ENCODE measurements at regions not wholly inside any gene's neighbourhood (a gene's known extent, or its start where the extent isn't known, plus 50 kb on each side); places are given as distances from the start of the nearest gene placed in this dataset.

GRCh38 chr3:167884481-167884880 lies 149.0 kb downstream of the SERPINI1 start:
- Histone ChIP-seq H2AFZ (no peak overlapping the region), H3K27me3 (no peaks in the 10 kb centered on the region), H3K9me3 (ENCODE audit: low read depth) (no peaks in the 10 kb centered on the region), H3K79me2 (no peaks in the 10 kb centered on the region), H3K9me2 (replicated peaks; ENCODE audit: insufficient read depth) (no peaks in the 10 kb centered on the region), H3K4me1 (ENCODE audit: insufficient read depth) (no peaks in the 10 kb centered on the region), H3K4me3 (no peak overlapping the region), H3K4me2 (no peak overlapping the region), H3K27ac (no peak overlapping the region), H3K36me3 (replicated peaks; ENCODE audit: insufficient read depth, low read depth) (no peaks in the 10 kb centered on the region), H4K20me1 (ENCODE audit: insufficient read depth, poor library complexity, severe bottlenecking) (no peaks in the 10 kb centered on the region)
- TF ChIP-seq CTCF (IDR thresholded peaks at IDR 0.05; ENCODE audit: poor library complexity) (no peak), EZH2phosphoT487 (IDR thresholded peaks at IDR 0.05; ENCODE audit: low read depth, severe bottlenecking, unreplicated experiment) (no peak), EZH2 (IDR thresholded peaks at IDR 0.05; ENCODE audit: borderline replicate concordance) (no peak)
- DNase-seq (ENCODE audit: low spot score): no peak
- WGBS (ENCODE audit: low lambda C conversion rate, missing lambda C conversion rate): 75% methylated on average over 3 of the region's 3 CpGs

GRCh38 chr3:167883452-167883851 lies 147.9 kb downstream of the SERPINI1 start:
- Histone ChIP-seq H4K20me1 (ENCODE audit: insufficient read depth, poor library complexity, severe bottlenecking) (no peaks in the 10 kb centered on the region), H3K27ac (no peak overlapping the region), H3K4me1 (ENCODE audit: insufficient read depth) (no peaks in the 10 kb centered on the region), H3K4me2 (no peak overlapping the region), H3K36me3 (replicated peaks; ENCODE audit: insufficient read depth, low read depth) (no peaks in the 10 kb centered on the region), H2AFZ (no peak overlapping the region), H3K9me3 (ENCODE audit: low read depth) (no peaks in the 10 kb centered on the region), H3K79me2 (no peaks in the 10 kb centered on the region), H3K4me3 (no peak overlapping the region), H3K9me2 (replicated peaks; ENCODE audit: insufficient read depth) (no peaks in the 10 kb centered on the region), H3K27me3 (no peaks in the 10 kb centered on the region)
- 100% methylated on average over 1 of the region's 1 CpG for WGBS (ENCODE audit: low lambda C conversion rate, missing lambda C conversion rate)
- no peak for DNase-seq (ENCODE audit: low spot score)
- TF ChIP-seq EZH2phosphoT487 (IDR thresholded peaks at IDR 0.05; ENCODE audit: low read depth, severe bottlenecking, unreplicated experiment): no peak
- TF ChIP-seq CTCF (IDR thresholded peaks at IDR 0.05; ENCODE audit: poor library complexity): no peak
- no peak for TF ChIP-seq EZH2 (IDR thresholded peaks at IDR 0.05; ENCODE audit: borderline replicate concordance)

- Histone ChIP-seq H3K27me3 (no peaks in the 10 kb centered on the region), H4K20me1 (ENCODE audit: insufficient read depth, poor library complexity, severe bottlenecking) (no peaks in the 10 kb centered on the region), H3K36me3 (replicated peaks; ENCODE audit: insufficient read depth, low read depth) (no peaks in the 10 kb centered on the region), H2AFZ (no peak overlapping the region), H3K9me3 (ENCODE audit: low read depth) (no peaks in the 10 kb centered on the region), H3K4me2 (peak overlapping the region; percentile 25), H3K79me2 (no peaks in the 10 kb centered on the region), H3K4me3 (no peak overlapping the region), H3K27ac (no peak overlapping the region), H3K9me2 (replicated peaks; ENCODE audit: insufficient read depth) (no peaks in the 10 kb centered on the region), H3K4me1 (ENCODE audit: insufficient read depth) (no peaks in the 10 kb centered on the region)
- peak; percentile 64 for DNase-seq (ENCODE audit: low spot score)
- TF ChIP-seq EZH2 (IDR thresholded peaks at IDR 0.05; ENCODE audit: borderline replicate concordance) (no peak), EZH2phosphoT487 (IDR thresholded peaks at IDR 0.05; ENCODE audit: low read depth, severe bottlenecking, unreplicated experiment) (no peak), CTCF (IDR thresholded peaks at IDR 0.05; ENCODE audit: poor library complexity) (peak; percentile 80)
- 0% methylated on average over 1 of the region's 1 CpG for WGBS (ENCODE audit: low lambda C conversion rate, missing lambda C conversion rate)
Measured at GRCh38 chr3:167882057-167882667, 146.6 kb downstream of the SERPINI1 start.

GRCh38 chr3:167880183-167880582 lies 144.7 kb downstream of the SERPINI1 start:
- TF ChIP-seq EZH2 (IDR thresholded peaks at IDR 0.05; ENCODE audit: borderline replicate concordance) (no peak), EZH2phosphoT487 (IDR thresholded peaks at IDR 0.05; ENCODE audit: low read depth, severe bottlenecking, unreplicated experiment) (no peak), CTCF (IDR thresholded peaks at IDR 0.05; ENCODE audit: poor library complexity) (no peak)

More at GRCh38 chr3:167880183-167880582, 144.7 kb downstream of the SERPINI1 start:
- Histone ChIP-seq H3K4me1 (ENCODE audit: insufficient read depth) (no peaks in the 10 kb centered on the region), H3K36me3 (replicated peaks; ENCODE audit: insufficient read depth, low read depth) (no peaks in the 10 kb centered on the region), H3K4me3 (no peak overlapping the region), H2AFZ (no peak overlapping the region), H3K27me3 (no peaks in the 10 kb centered on the region), H3K4me2 (no peak overlapping the region), H4K20me1 (ENCODE audit: insufficient read depth, poor library complexity, severe bottlenecking) (no peaks in the 10 kb centered on the region), H3K79me2 (no peaks in the 10 kb centered on the region), H3K27ac (no peak overlapping the region), H3K9me3 (ENCODE audit: low read depth) (no peaks in the 10 kb centered on the region), H3K9me2 (replicated peaks; ENCODE audit: insufficient read depth) (no peaks in the 10 kb centered on the region)
- DNase-seq (ENCODE audit: low spot score): no peak

Measured in hepatocyte (in vitro differentiated cells).